Kidney (tissue), 13 donors: ENCODE measurements at regions not wholly inside any gene's neighbourhood (a gene's known extent, or its start where the extent isn't known, plus 50 kb on each side); places are given as distances from the start of the nearest gene placed in this dataset.

Experiments
- DNase-seq, 5 donors: peaks; one replicate each; pipeline ENCODE4 v3.0.0-alpha.2; 2013 to 2020
- FAIRE-seq: peaks from 2 replicates; lab custom pipeline; 2012; peaks lifted over from hg19 to GRCh38; lab: Jason Lieb, UNC
- H3K27ac ChIP-seq, 2 donors: one replicate each; pipeline ENCODE4 v1.7.0; 2013; ENCODE audit warnings: low read depth in 2 of 2, low read length in 2 of 2, inconsistent platforms in 1 of 2
- H3K27me3 ChIP-seq: one replicate; pipeline ENCODE4 v1.7.1; 2013; ENCODE audit warnings: low read length, inconsistent platforms; ENCODE audit not compliant: control insufficient read depth, insufficient read depth
- H3K36me3 ChIP-seq, 3 donors: one replicate each; pipeline versions ENCODE4 v1.7.0 to v1.7.1; 2013; ENCODE audit warnings: low read length in 3 of 3, control low read depth in 1 of 3, inconsistent platforms in 1 of 3; ENCODE audit not compliant: insufficient read depth in 3 of 3, control insufficient read depth in 2 of 3
- H3K4me1 ChIP-seq, 3 donors: one replicate each; pipeline versions ENCODE4 v1.7.0 to v1.7.1; 2013; ENCODE audit warnings: low read length in 3 of 3, inconsistent platforms in 1 of 3, low read depth in 1 of 3; ENCODE audit not compliant: control insufficient read depth in 2 of 3, insufficient read depth in 2 of 3
- H3K4me3 ChIP-seq, 3 donors: one replicate each; pipeline versions ENCODE4 v1.7.0 to v1.8.1; 2013; ENCODE audit warnings: low read length in 3 of 3, control low read depth in 1 of 3, inconsistent platforms in 1 of 3
- H3K9ac ChIP-seq, 3 donors: one replicate each; pipeline versions ENCODE4 v1.7.0 to v1.7.1; 2013; ENCODE audit warnings: low read length in 3 of 3, control low read depth in 1 of 3, inconsistent platforms in 1 of 3
- H3K9me3 ChIP-seq, 3 donors: one replicate each; pipeline versions ENCODE4 v1.7.0 to v1.7.1; 2013; ENCODE audit warnings: low read length in 3 of 3, control low read depth in 1 of 3, inconsistent platforms in 1 of 3; ENCODE audit not compliant: control insufficient read depth in 2 of 3, insufficient read depth in 1 of 3
- intact Hi-C: fragments of 100-400 bp; cut with DNase I; formaldehyde crosslinking; loops from one replicate; pipeline ENCODE4 v1.11.1; 2022
- TF ChIP-seq, protein P1 (sequence below): IDR thresholded peaks from 3 replicates; pipeline ENCODE4 v1.5.1; 2012; ENCODE audit warnings: mild to moderate bottlenecking, moderate library complexity, borderline replicate concordance; ENCODE audit not compliant: insufficient read depth; ENCODE audit errors: extremely low read depth
- donor health status: control.
- donor health status: control.
- donor health status: control.
- donor health status: control.
- donor health status: control.
- donor health status: DM: yes; HTN: yes; CAD: no.
- donor health status: Normal renal cell carcinoma (clear cell type).

DNA sequence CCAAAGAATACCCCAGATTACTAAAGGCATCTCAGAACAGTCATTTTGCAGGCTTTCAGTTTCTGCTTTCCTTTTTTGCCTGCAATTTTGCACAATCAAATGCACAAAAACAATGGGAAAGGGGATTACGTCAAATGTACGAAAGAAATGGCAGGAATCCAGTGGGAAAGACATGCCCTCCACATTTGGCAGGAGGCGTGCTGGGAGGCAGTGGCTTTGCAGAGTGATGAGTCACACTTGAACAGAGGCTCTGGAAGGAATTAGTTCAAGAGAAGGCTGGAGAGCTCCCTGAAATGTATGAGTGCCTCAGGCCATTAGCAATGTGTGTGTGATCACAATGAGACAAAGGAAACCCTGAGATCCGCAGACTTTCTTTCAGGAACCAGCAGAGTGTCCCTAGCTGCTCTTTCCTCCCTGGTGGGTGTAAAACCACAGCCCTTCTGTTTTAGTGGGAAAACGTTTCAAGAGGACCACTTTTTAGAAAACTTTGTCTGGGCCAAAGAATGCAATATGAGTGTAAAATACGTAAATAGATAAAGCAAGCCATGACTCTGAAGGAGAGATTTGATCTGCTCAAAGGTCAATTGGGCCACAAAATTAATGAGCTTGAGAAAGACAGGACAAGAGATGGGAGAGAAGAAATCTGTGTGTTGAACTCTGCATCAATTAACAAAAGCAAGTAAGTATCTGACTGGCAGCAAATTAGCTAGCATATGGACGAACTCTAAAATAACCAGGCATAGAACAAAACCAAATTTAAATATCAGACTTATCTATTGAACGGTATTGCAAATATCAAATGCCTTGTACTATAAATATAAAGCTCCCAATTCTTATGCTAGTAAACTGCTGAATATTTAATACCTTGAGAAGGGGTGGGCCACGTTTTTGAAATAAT is 155.4 kb upstream of the PDE3A start:
- Histone ChIP-seq H3K27ac (peak overlapping the region in 1 of 2 donors; percentile 20), H3K27me3 (no peaks in the 10 kb centered on the region), H3K9ac (no peak overlapping the region), H3K4me1 (peaks cover 0 to 2% (median 0%) of the 10 kb centered on the region in 3 donors), H3K9me3 (no peaks in the 10 kb centered on the region), H3K4me3 (peak overlapping the region in 1 of 3 donors; percentile 19), H3K36me3 (no peaks in the 10 kb centered on the region)
- TF ChIP-seq, protein P1, sequence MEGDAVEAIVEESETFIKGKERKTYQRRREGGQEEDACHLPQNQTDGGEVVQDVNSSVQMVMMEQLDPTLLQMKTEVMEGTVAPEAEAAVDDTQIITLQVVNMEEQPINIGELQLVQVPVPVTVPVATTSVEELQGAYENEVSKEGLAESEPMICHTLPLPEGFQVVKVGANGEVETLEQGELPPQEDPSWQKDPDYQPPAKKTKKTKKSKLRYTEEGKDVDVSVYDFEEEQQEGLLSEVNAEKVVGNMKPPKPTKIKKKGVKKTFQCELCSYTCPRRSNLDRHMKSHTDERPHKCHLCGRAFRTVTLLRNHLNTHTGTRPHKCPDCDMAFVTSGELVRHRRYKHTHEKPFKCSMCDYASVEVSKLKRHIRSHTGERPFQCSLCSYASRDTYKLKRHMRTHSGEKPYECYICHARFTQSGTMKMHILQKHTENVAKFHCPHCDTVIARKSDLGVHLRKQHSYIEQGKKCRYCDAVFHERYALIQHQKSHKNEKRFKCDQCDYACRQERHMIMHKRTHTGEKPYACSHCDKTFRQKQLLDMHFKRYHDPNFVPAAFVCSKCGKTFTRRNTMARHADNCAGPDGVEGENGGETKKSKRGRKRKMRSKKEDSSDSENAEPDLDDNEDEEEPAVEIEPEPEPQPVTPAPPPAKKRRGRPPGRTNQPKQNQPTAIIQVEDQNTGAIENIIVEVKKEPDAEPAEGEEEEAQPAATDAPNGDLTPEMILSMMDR: no peak
- DNase-seq (peak; percentile 37 to 93 (median 73)), FAIRE-seq (peak; percentile 70)
- intact Hi-C loops: no loop called here

DNA sequence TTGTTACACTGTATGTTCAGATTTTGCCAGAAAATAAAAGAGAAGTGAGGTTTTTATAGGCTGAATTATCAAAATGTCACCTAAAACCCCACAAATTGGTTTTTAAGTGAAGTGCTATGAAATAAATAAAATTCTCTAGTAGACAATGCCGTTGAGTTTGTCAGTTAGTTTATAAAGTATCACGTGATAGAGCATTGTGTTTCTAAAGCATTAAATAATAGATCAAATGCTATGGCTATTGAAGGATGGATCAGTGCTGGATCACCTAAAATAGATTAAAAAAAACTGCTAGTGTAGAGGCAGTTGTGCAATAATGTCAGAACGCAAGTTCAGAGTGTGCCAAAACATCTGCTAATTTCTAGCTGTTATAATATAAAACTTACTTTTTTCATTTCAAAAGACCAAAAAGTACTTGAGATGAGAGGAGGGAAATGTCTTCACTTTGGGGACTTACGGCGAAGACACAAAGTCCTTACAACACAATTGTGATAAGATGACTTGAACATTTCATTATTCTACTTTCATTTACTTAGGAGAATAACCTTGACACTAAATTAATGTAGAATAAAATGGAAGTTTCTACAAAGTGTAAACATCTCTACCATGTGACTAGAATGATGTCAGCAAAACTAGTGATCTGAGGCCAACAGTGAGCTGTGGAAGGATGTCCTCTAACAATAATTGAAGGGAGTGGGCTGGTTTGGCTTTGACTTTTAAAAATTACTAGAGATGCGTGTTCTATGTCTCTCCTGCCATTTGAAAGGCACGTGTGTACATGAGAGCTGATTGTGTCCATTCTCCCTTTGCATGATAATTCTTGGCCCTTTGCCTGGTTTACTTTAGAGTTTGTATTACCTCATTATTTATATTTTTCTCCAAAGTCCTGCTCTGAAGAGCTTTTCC is 154.4 kb upstream of the PDE3A start:
- no peak for FAIRE-seq
- H3K4me3 ChIP-seq: no peak overlapping the region
- no peaks in the 10 kb centered on the region for H3K9me3 ChIP-seq
- no peak overlapping the region for H3K9ac ChIP-seq
- H3K27me3 ChIP-seq: no peaks in the 10 kb centered on the region
- TF ChIP-seq, protein P1: no peak
- peaks cover 0 to 2% (median 0%) of the 10 kb centered on the region in 3 donors for H3K4me1 ChIP-seq
- no peak for DNase-seq
- no peak overlapping the region for H3K27ac ChIP-seq
- H3K36me3 ChIP-seq: no peaks in the 10 kb centered on the region
- intact Hi-C loops: no loop called here

DNA sequence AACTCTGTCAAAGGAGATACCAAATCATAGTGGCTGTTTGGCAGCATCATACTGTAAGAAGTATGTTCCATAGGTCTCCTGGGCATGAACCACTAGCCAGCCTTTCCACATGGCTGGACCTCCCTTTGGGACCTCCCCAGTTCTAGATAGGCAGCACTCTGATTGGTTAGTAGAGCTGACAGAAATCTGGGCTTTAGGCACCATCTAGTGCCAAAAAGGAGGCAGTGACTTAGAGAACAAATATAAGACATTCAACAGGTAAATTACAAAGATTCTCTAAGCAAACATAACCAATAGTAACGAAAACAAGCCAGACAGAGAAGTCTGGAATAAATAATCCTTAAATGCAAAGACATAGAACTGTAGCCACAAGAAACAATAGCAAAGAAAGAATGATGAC is 148.0 kb upstream of the PDE3A start:
- no peaks in the 10 kb centered on the region for H3K4me1 ChIP-seq
- TF ChIP-seq, protein P1: peak; percentile 18
- no peak overlapping the region for H3K27ac ChIP-seq
- DNase-seq (no peak), FAIRE-seq (no peak)
- H3K27me3 ChIP-seq: no peaks in the 10 kb centered on the region
- H3K9ac ChIP-seq: no peak overlapping the region
- intact Hi-C loops: no loop called here
- no peaks in the 10 kb centered on the region for H3K9me3 ChIP-seq
- H3K36me3 ChIP-seq: no peaks in the 10 kb centered on the region
- H3K4me3 ChIP-seq: no peak overlapping the region
